ENCODE measurements at regions not wholly inside any gene's neighbourhood (a gene's known extent, or its start where the extent isn't known, plus 50 kb on each side); places are given as distances from the start of the nearest gene placed in this dataset.

GRCh38 chr5:35483191-35483590, 134.5 kb upstream of the SPEF2 start:
- DNase-seq (ENCODE audit: extremely low spot score in 2 of 2) = no peak
- peaks cover 38% of the 10 kb centered on the region for H3K4me1 ChIP-seq
- no peaks in the 10 kb centered on the region for H3K36me3 ChIP-seq
- H3K4me3 ChIP-seq = no peak overlapping the region
- H3K27me3 ChIP-seq = no peaks in the 10 kb centered on the region
- no peak overlapping the region for H3K27ac ChIP-seq
- no peaks in the 10 kb centered on the region for H3K9me3 ChIP-seq
- TF ChIP-seq CTCF (IDR thresholded peaks at IDR 0.05) (no peak), POLR2A (IDR thresholded peaks at IDR 0.05) (no peak), POLR2AphosphoS5 (IDR thresholded peaks at IDR 0.05; ENCODE audit: insufficient read depth in 1 of 2, low read depth in 1 of 2) (no peak)
- intact Hi-C loops (cut with DNase I) = no loop called here

DNA sequence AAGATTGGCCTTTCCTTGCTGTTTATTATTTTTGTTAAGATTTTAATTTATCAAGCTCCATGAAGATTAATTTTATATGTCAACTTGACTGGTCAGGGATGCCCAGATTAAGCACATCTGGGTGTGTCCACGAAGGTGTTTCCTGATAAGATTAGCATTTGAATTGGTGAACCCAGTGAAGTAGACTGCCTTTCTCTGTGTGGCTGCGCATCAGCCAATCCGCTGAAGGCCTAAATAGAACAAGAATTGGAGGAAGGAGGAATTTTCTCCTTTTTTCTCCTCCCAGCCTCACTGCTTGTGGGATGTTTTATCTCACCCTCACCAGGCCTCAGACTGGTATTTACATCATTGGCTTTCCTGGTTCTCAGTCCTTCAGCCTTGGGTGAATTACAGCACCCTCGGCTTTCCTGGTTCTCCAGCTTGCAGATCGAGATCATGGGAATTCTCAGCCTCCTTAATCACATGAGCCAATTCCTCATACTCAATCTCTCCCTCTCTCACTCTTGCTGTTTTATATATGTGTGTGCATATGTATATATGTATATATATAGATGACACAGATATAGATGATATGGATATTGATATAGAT, 135.4 kb upstream of the SPEF2 start:
- intact Hi-C loops (cut with DNase I) = no loop called here
- Histone ChIP-seq H3K27ac (peak overlapping the region; percentile 28), H3K27me3 (no peaks in the 10 kb centered on the region), H3K36me3 (no peaks in the 10 kb centered on the region), H3K4me3 (no peak overlapping the region), H3K4me1 (peaks cover 41% of the 10 kb centered on the region), H3K9me3 (no peaks in the 10 kb centered on the region)
- DNase-seq (ENCODE audit: extremely low spot score in 2 of 2) = no peak
- TF ChIP-seq POLR2AphosphoS5 (IDR thresholded peaks at IDR 0.05; ENCODE audit: insufficient read depth in 1 of 2, low read depth in 1 of 2) (no peak), CTCF (IDR thresholded peaks at IDR 0.05) (no peak), POLR2A (IDR thresholded peaks at IDR 0.05) (no peak)

DNA sequence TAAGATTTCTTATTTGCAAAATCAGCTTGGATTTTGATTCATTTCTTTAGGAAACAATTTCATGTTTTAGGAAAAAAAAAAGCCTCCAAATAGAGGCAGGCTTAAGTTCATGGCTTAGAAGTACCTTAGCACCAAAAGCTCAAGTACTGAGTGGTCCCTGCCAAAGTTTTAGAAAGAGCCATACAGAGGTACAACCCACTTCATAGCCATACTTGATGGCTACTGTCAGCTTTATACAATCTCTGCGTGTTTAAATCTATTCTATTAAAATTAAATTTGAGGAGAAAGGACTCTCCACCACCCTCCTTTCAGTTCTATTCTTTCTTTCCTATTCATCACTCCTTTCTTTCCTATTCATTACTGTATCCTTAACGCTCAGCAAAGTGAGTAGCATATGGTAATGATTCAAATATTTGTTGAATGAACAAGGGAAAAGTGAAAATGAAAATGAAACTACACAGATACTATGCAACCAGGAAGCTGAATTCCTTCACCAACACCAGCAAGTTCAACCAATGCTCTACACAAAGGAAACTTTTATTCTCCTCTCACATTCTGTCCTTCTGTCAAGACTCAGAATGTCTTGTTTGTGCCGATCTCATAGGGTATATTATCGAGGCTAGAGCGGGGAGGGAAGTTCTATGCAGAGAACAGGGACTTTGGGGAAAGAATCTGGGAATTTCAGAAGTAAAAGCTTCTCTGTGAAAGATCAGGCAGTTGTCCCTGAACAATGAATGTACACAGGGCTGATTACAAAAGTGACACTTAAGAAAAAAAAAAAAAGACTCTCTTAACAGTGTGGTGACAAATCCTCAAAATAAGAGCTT, 138.6 kb upstream of the SPEF2 start:
- Histone ChIP-seq H3K4me1 (peaks cover 25% of the 10 kb centered on the region), H3K4me3 (peak overlapping the region in 1 of 2 donors; percentile 0), H3K9me3 (no peaks in the 10 kb centered on the region), H3K27me3 (no peaks in the 10 kb centered on the region), H3K27ac (peak overlapping the region; percentile 42), H3K36me3 (no peaks in the 10 kb centered on the region)
- no peak for DNase-seq (ENCODE audit: extremely low spot score in 2 of 2)
- intact Hi-C loops (cut with DNase I) = no loop called here
- TF ChIP-seq POLR2AphosphoS5 (IDR thresholded peaks at IDR 0.05; ENCODE audit: insufficient read depth in 1 of 2, low read depth in 1 of 2) (peak in 1 of 2 donors; percentile 54), CTCF (IDR thresholded peaks at IDR 0.05) (no peak)

DNA sequence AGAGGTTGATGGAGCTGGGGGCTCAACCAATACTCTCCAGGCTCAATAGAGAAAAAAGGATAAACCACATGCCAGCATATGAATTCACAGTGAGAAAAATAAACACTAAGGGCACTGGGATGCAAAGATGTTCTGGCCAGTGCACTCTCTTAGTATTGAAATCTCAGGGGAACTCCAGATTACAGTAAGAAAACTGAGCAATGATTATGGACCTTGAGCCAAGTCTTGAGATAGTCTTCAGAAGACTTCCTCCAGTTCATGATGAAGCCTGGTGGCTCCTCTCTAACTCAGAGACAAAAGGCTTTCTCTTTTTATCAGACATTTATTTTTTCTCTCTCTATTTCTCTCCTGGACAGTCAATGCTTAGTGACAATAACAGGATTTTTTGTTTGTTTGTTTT, 139.8 kb upstream of the SPEF2 start:
- H3K4me1 ChIP-seq = peaks cover 23% of the 10 kb centered on the region
- DNase-seq (ENCODE audit: extremely low spot score in 2 of 2) = no peak
- no peaks in the 10 kb centered on the region for H3K36me3 ChIP-seq
- intact Hi-C loops (cut with DNase I) = no loop called here
- TF ChIP-seq CTCF (IDR thresholded peaks at IDR 0.05) (no peak), POLR2A (IDR thresholded peaks at IDR 0.05) (no peak), POLR2AphosphoS5 (IDR thresholded peaks at IDR 0.05; ENCODE audit: insufficient read depth in 1 of 2, low read depth in 1 of 2) (no peak)
- H3K27me3 ChIP-seq = no peaks in the 10 kb centered on the region
- peak overlapping the region; percentile 42 for H3K27ac ChIP-seq
- no peak overlapping the region for H3K4me3 ChIP-seq
- H3K9me3 ChIP-seq = no peaks in the 10 kb centered on the region

- peaks cover 17% of the 10 kb centered on the region for H3K4me1 ChIP-seq
- H3K36me3 ChIP-seq = no peaks in the 10 kb centered on the region
- H3K27me3 ChIP-seq = no peaks in the 10 kb centered on the region
- H3K27ac ChIP-seq = peak overlapping the region; percentile 42
- TF ChIP-seq POLR2AphosphoS5 (IDR thresholded peaks at IDR 0.05; ENCODE audit: insufficient read depth in 1 of 2, low read depth in 1 of 2) = no peak
- no peak for TF ChIP-seq CTCF (IDR thresholded peaks at IDR 0.05)
- no peak for TF ChIP-seq POLR2A (IDR thresholded peaks at IDR 0.05)
- H3K9me3 ChIP-seq = no peaks in the 10 kb centered on the region
- intact Hi-C loops (cut with DNase I) = no loop called here
- H3K4me3 ChIP-seq = no peak overlapping the region
- no peak for DNase-seq (ENCODE audit: extremely low spot score in 2 of 2)
Measured at GRCh38 chr5:35477321-35477720, 140.3 kb upstream of the SPEF2 start.

All from vagina (tissue), 2 donors.